ENCODE measurements at regions not wholly inside any gene's neighbourhood (a gene's known extent, or its start where the extent isn't known, plus 50 kb on each side); places are given as distances from the start of the nearest gene placed in this dataset.

DNA sequence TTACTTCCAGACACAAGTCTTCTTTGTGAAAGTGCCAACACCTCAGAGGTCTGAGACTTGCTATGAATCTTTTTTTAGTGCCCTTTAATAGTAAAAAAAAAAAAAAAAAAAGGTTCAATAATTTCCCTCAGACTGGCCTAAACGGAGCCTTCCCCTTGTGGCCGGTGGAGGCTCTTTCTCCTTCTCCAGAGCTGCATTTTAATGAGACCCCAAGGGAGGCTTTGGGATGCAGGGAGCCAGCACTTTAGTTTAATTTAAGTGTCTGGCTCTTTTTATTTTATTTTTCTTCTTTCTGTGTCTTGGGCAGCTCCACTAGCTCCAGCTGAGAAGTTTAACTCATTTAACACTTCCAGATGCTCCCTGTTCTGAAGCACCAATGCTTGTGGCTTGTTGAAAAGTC lies 67.8 kb upstream of the MAPK4 start:
- DNase-seq, result no peak

- no peak for DNase-seq
These were observed 65.3 kb upstream of the MAPK4 start for GRCh38 chr18:50494569-50494968.

DNA sequence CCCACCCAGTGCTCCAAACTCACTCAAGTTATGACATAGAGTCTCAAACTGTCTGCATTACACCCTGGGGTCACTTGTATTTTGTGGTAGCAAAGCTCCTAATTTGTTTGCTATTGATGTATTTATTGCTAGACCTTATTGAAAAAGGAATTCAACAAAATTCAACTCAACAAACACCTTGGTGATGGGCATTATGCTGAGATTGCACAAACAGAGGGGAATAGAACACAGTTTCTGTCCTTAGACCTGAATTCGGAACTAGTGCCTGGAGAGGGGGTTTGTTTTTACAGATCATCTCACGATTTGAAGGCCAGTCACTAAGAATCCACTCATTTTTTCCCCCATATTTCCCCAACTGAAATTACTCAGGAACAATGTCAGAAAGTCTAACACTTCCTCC lies 53.5 kb upstream of the MAPK4 start:
- DNase-seq, result no peak

- peak in 1 of 2 experiments; percentile 11 for DNase-seq
These were observed 52.7 kb upstream of the MAPK4 start for GRCh38 chr18:50507120-50507590.

- no peak for DNase-seq
These were observed 51.7 kb upstream of the MAPK4 start for GRCh38 chr18:50508228-50508627.

DNA sequence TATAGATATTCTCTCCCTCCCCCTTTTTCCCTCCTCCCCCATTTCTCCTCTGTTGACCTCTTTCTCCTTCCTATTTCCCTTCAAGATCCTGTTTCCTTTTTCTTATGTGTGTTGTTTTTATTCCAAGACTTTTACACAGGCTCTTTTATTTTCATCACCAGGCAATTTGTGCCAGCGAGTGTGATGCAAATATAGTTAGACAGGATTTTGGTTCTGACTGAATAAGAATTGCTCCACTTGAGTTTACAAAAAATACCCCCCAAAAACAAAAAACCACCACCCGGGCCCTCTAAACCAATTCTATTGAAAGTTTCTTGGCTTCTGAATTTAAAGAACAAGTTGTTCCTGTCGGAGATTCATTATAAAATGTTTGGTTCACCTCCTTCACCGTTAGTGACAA lies 50.9 kb upstream of the MAPK4 start:
- no peak for DNase-seq

Measured in NCI-H1930 (cell line).